SK-N-SH treated with all-trans-retinoic acid at 6 μM for 48 hours (cell line): ENCODE measurements at regions not wholly inside any gene's neighbourhood (a gene's known extent, or its start where the extent isn't known, plus 50 kb on each side); places are given as distances from the start of the nearest gene placed in this dataset.

Source experiments
- ATAC-seq: fragments of 200-7000 bp; cut with Tn5 transposase; 3 replicates; pipeline ENCODE4 v1.9.1; 2020; ENCODE audit warnings: mild to moderate bottlenecking, moderate library complexity
- ARNTL ChIP-seq: fragments of 450-650 bp; formaldehyde crosslinking; IDR thresholded peaks from 2 replicates; pipeline ENCODE4 v1.5.0; 2020; ENCODE audit warnings: low read depth, mild to moderate bottlenecking, moderate library complexity, borderline replicate concordance
- BACH2 ChIP-seq: fragments of 250-450 bp; sonication (Bioruptor Pico); IDR thresholded peaks from 2 replicates; pipeline ENCODE4 v1.9.0; 2021; ENCODE audit warnings: mild to moderate bottlenecking, borderline replicate concordance
- ESRRG ChIP-seq: fragments of 250-450 bp; sonication (Bioruptor Pico); IDR thresholded peaks from 2 replicates; pipeline ENCODE4 v1.6.1; 2021; ENCODE audit warnings: mild to moderate bottlenecking
- GLIS3 ChIP-seq: fragments of 250-450 bp; sonication (Bioruptor Pico); IDR thresholded peaks from 2 replicates; pipeline ENCODE4 v1.5.0; 2020; ENCODE audit warnings: mild to moderate bottlenecking, moderate library complexity
- OSR1 ChIP-seq: fragments of 250-450 bp; sonication (Bioruptor Pico); IDR thresholded peaks from 2 replicates; pipeline ENCODE4 v1.8.0; 2022; ENCODE audit warnings: moderate library complexity, mild to moderate bottlenecking, inconsistent platforms
- PATZ1 ChIP-seq: fragments of 250-450 bp; sonication (Bioruptor Pico); IDR thresholded peaks from 2 replicates; pipeline ENCODE4 v1.8.0; 2020; ENCODE audit warnings: mild to moderate bottlenecking, moderate library complexity, borderline replicate concordance
- PPARA ChIP-seq: fragments of 250-450 bp; sonication (Bioruptor Pico); IDR thresholded peaks from 2 replicates; pipeline ENCODE4 v1.5.0; 2020; ENCODE audit warnings: mild to moderate bottlenecking, borderline replicate concordance
- SNAI2 ChIP-seq: fragments of 250-450 bp; sonication (Bioruptor Pico); IDR thresholded peaks from 2 replicates; pipeline ENCODE4 v1.5.0; 2020; ENCODE audit warnings: mild to moderate bottlenecking, moderate library complexity
- TCF4 ChIP-seq: fragments of 250-450 bp; sonication (Bioruptor Pico); IDR thresholded peaks from 2 replicates; pipeline ENCODE4 v1.8.0; 2021; ENCODE audit warnings: mild to moderate bottlenecking, moderate library complexity, borderline replicate concordance
- TOX ChIP-seq: fragments of 250-450 bp; sonication (Bioruptor Pico); IDR thresholded peaks from 2 replicates; pipeline ENCODE4 v1.8.0; 2021; ENCODE audit warnings: mild to moderate bottlenecking, moderate library complexity, borderline replicate concordance
- TSHZ2 ChIP-seq: fragments of 250-450 bp; sonication (Bioruptor Pico); IDR thresholded peaks from 2 replicates; pipeline ENCODE4 v1.5.0; 2020; ENCODE audit warnings: mild to moderate bottlenecking, moderate library complexity
- ZC3H10 ChIP-seq: fragments of 250-450 bp; sonication (Bioruptor Pico); IDR thresholded peaks from 2 replicates; pipeline ENCODE4 v1.5.1; 2021; ENCODE audit warnings: mild to moderate bottlenecking, moderate library complexity
- ZFP3 ChIP-seq: fragments of 250-450 bp; sonication (Bioruptor Pico); IDR thresholded peaks from 2 replicates; pipeline ENCODE4 v1.5.0; 2020; ENCODE audit warnings: mild to moderate bottlenecking, moderate library complexity
- ZFP30 ChIP-seq: fragments of 450-650 bp; formaldehyde crosslinking; IDR thresholded peaks from 2 replicates; pipeline ENCODE4 v1.5.0; 2022; ENCODE audit warnings: mild to moderate bottlenecking, moderate library complexity
- ZNF565 ChIP-seq: fragments of 450-650 bp; formaldehyde crosslinking; conservative IDR thresholded peaks from 2 replicates; pipeline ENCODE4 v1.5.0; 2020; ENCODE audit warnings: low read depth, mild to moderate bottlenecking, moderate library complexity
- ZNF70 ChIP-seq: fragments of 450-650 bp; formaldehyde crosslinking; IDR thresholded peaks from 2 replicates; pipeline ENCODE4 v1.5.0; 2020; ENCODE audit warnings: mild to moderate bottlenecking, moderate library complexity
- ZNF8 ChIP-seq: fragments of 450-650 bp; formaldehyde crosslinking; IDR thresholded peaks from 2 replicates; pipeline ENCODE4 v1.5.0; 2020; ENCODE audit warnings: mild to moderate bottlenecking, moderate library complexity
- TF ChIP-seq, protein P1 (sequence below): fragments of 250-450 bp; sonication (Bioruptor Pico); IDR thresholded peaks from 2 replicates; pipeline ENCODE4 v1.8.0; 2021; ENCODE audit warnings: low read depth, mild to moderate bottlenecking, moderate library complexity, borderline replicate concordance
- TF ChIP-seq, protein P2 (sequence below): fragments of 250-450 bp; sonication (Bioruptor Pico); IDR thresholded peaks from 2 replicates; pipeline ENCODE4 v1.5.1; 2021; ENCODE audit warnings: mild to moderate bottlenecking, moderate library complexity
- TF ChIP-seq, protein P3 (sequence below): fragments of 250-450 bp; sonication (Bioruptor Pico); IDR thresholded peaks from 2 replicates; pipeline ENCODE4 v1.5.1; 2020; ENCODE audit warnings: low read depth, mild to moderate bottlenecking, moderate library complexity

DNA sequence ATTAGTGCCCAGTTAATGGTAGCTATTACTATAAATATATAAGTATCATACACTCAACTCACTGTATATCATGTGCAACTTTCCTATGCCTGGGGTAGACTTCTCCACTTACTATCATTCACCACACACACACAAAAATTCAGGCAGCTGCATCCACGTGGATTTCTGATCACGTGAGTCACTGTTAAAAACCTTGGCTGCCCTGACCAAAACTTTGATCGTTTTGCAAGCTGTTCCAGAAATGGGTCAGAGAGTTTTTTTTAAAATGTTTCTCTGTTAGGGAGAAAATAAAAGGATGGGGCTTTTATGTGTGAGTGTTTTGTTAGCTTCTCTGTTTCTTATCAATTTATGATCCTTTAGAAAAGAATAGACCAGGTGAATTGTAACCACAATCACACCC lies 198.2 kb upstream of the CNOT2 start:
- TF ChIP-seq TOX (CRISPR knock-in tag), result no peak
- TF ChIP-seq BACH2 (CRISPR knock-in tag), result no peak
- no peak for TF ChIP-seq GLIS3 (CRISPR knock-in tag)
- TF ChIP-seq ESRRG (CRISPR knock-in tag), result no peak
- no peak for TF ChIP-seq TCF4 (CRISPR knock-in tag)
- no peak for TF ChIP-seq TSHZ2 (CRISPR knock-in tag)
- no peak for TF ChIP-seq PPARA
- no peak for TF ChIP-seq ZNF565 (CRISPR knock-in tag)
- ATAC-seq, result no peak

GRCh38 chr12:70045514-70045913 lies 197.7 kb upstream of the CNOT2 start:
- ATAC-seq, result no peak
- no peak for TF ChIP-seq PATZ1 (CRISPR knock-in tag)
- no peak for TF ChIP-seq SNAI2 (CRISPR knock-in tag)

DNA sequence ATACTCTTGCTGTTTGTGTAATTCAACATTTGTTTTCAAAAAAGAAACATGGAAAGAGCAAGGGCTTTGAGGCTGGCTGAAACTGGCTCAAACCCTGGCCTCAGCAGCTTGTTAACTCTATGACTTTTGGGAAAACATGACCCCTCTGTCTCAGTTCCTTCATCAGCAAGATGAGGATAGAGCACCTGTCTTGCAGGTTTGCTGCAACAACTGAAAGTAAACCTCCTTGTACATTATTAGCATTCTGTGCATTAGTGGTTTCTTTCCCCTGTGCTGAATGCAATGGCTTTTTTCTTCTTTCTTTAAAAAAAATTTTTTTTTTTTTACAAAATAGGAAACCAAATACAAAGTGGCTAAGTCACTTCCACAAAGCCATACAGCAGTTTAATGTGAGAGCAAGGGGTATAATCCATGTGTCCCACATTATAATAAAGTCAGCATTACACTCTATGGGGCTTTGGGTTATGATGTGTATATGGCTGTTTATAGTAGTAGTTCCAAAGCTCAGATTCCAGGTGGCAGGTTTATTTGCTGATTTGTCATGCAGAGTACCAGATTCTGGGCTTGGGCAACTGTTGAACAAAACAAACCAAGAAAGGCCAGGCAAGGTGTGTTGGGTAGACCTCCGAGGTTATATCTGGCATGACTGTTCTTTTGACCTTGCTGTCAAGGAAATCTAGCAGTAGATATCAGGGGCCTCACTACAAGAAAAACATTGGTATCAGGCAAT lies 194.5 kb upstream of the CNOT2 start:
- no peak for TF ChIP-seq ZC3H10 (CRISPR knock-in tag)
- TF ChIP-seq ESRRG (CRISPR knock-in tag), result no peak
- TF ChIP-seq TCF4 (CRISPR knock-in tag), result no peak
- no peak for TF ChIP-seq ZNF8 (CRISPR knock-in tag)
- TF ChIP-seq, protein P1, sequence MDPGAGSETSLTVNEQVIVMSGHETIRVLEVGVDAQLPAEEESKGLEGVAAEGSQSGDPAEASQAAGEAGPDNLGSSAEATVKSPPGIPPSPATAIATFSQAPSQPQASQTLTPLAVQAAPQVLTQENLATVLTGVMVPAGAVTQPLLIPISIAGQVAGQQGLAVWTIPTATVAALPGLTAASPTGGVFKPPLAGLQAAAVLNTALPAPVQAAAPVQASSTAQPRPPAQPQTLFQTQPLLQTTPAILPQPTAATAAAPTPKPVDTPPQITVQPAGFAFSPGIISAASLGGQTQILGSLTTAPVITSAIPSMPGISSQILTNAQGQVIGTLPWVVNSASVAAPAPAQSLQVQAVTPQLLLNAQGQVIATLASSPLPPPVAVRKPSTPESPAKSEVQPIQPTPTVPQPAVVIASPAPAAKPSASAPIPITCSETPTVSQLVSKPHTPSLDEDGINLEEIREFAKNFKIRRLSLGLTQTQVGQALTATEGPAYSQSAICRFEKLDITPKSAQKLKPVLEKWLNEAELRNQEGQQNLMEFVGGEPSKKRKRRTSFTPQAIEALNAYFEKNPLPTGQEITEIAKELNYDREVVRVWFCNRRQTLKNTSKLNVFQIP (CRISPR knock-in tag), result no peak
- TF ChIP-seq ZFP3 (CRISPR knock-in tag), result no peak
- no peak for TF ChIP-seq OSR1
- no peak for TF ChIP-seq BACH2 (CRISPR knock-in tag)
- TF ChIP-seq, protein P2, sequence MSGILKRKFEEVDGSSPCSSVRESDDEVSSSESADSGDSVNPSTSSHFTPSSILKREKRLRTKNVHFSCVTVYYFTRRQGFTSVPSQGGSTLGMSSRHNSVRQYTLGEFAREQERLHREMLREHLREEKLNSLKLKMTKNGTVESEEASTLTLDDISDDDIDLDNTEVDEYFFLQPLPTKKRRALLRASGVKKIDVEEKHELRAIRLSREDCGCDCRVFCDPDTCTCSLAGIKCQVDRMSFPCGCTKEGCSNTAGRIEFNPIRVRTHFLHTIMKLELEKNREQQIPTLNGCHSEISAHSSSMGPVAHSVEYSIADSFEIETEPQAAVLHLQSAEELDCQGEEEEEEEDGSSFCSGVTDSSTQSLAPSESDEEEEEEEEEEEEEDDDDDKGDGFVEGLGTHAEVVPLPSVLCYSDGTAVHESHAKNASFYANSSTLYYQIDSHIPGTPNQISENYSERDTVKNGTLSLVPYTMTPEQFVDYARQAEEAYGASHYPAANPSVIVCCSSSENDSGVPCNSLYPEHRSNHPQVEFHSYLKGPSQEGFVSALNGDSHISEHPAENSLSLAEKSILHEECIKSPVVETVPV (CRISPR knock-in tag), result no peak
- no peak for TF ChIP-seq GLIS3 (CRISPR knock-in tag)
- no peak for TF ChIP-seq ZNF70
- TF ChIP-seq PPARA, result no peak
- TF ChIP-seq ZFP30 (CRISPR knock-in tag), result no peak
- no peak for TF ChIP-seq TSHZ2 (CRISPR knock-in tag)
- TF ChIP-seq, protein P3, sequence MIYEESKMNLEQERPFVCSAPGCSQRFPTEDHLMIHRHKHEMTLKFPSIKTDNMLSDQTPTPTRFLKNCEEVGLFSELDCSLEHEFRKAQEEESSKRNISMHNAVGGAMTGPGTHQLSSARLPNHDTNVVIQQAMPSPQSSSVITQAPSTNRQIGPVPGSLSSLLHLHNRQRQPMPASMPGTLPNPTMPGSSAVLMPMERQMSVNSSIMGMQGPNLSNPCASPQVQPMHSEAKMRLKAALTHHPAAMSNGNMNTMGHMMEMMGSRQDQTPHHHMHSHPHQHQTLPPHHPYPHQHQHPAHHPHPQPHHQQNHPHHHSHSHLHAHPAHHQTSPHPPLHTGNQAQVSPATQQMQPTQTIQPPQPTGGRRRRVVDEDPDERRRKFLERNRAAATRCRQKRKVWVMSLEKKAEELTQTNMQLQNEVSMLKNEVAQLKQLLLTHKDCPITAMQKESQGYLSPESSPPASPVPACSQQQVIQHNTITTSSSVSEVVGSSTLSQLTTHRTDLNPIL (CRISPR knock-in tag), result no peak
- no peak for TF ChIP-seq ARNTL (CRISPR knock-in tag)
- TF ChIP-seq ZNF565 (CRISPR knock-in tag), result no peak
- no peak for ATAC-seq
